A673 (cell line): ENCODE measurements at regions not wholly inside any gene's neighbourhood (a gene's known extent, or its start where the extent isn't known, plus 50 kb on each side); places are given as distances from the start of the nearest gene placed in this dataset.

Experiments used
- BruUV-seq: library from RNA; stranded (reverse); fragments of 400-500 nt; replicated peaks from 2 replicates; lab custom pipeline; 2021; lab: Mats Ljungman, UMichigan
- CTCF ChIA-PET: fragments of 300-600 bp; sonication (Branson Sonifier 250); formaldehyde crosslinking; loops from one replicate; lab custom pipeline; 2022; ENCODE audit warnings: antibody characterized with exemption; lab: Charles Lee
- POLR2A ChIA-PET: fragments of 300-600 bp; sonication (Branson Sonifier 250); formaldehyde crosslinking; loops from one replicate; lab custom pipeline; 2022; ENCODE audit warnings: antibody characterized with exemption; ENCODE audit not compliant: low non-redundant PET; lab: Charles Lee
- DNase-seq: peaks from one replicate; pipeline ENCODE4 v3.0.0-alpha.2; 2015; ENCODE audit warnings: low spot score
- H3K27ac ChIP-seq: fragments of 200-600 bp; sonication (generic); 2 replicates; pipeline ENCODE4 v1.5.1; 2016; ENCODE audit warnings: mixed run types, low read depth, mild to moderate bottlenecking, mixed read lengths, antibody characterized with exemption, low read length; ENCODE audit not compliant: poor library complexity, severe bottlenecking
- H3K27me3 ChIP-seq: fragments of 200-600 bp; sonication (generic); replicated peaks from 2 replicates; pipeline ENCODE4 v1.6.1; 2017; ENCODE audit warnings: mixed run types, low read depth, mild to moderate bottlenecking, mixed read lengths, antibody characterized with exemption, low read length; ENCODE audit not compliant: insufficient read depth, poor library complexity
- H3K36me3 ChIP-seq: fragments of 200-600 bp; sonication (generic); 2 replicates; pipeline ENCODE4 v1.6.1; 2016; ENCODE audit warnings: mixed run types, mild to moderate bottlenecking, mixed read lengths, antibody characterized with exemption, low read length; ENCODE audit not compliant: insufficient read depth, poor library complexity, severe bottlenecking
- H3K4me1 ChIP-seq: fragments of 200-600 bp; sonication (generic); 2 replicates; pipeline ENCODE4 v1.6.1; 2017; ENCODE audit warnings: mixed run types, mild to moderate bottlenecking, mixed read lengths, antibody characterized with exemption, low read length; ENCODE audit not compliant: insufficient read depth, poor library complexity, severe bottlenecking
- H3K4me3 ChIP-seq: fragments of 200-600 bp; sonication (generic); 2 replicates; pipeline ENCODE4 v1.5.1; 2016; ENCODE audit warnings: low read depth, mixed run types, mild to moderate bottlenecking, mixed read lengths, low read length; ENCODE audit not compliant: poor library complexity, severe bottlenecking
- H3K9me3 ChIP-seq: fragments of 200-600 bp; sonication (generic); 2 replicates; pipeline ENCODE4 v1.6.1; 2016; ENCODE audit warnings: mixed run types, low read depth, mild to moderate bottlenecking, mixed read lengths, antibody characterized with exemption, low read length; ENCODE audit not compliant: poor library complexity, severe bottlenecking
- CTCF ChIP-seq: fragments of 300-800, 200-600 bp; sonication (generic); conservative IDR thresholded peaks from 2 replicates; pipeline ENCODE4 v1.5.1; 2017; ENCODE audit warnings: low read depth, mild to moderate bottlenecking, antibody characterized with exemption, low read length, moderate library complexity, mixed read lengths
- EZH2 ChIP-seq: fragments of 200-600 bp; sonication (generic); IDR thresholded peaks from 2 replicates; pipeline ENCODE4 v1.6.1; 2017; ENCODE audit warnings: borderline replicate concordance, low read depth, mild to moderate bottlenecking, mixed read lengths, antibody characterized with exemption, low read length; ENCODE audit not compliant: poor library complexity, severe bottlenecking
- intact Hi-C: fragments of 100-400 bp; cut with micrococcal nuclease; formaldehyde crosslinking; loops from one replicate; pipeline ENCODE4 v1.10.0; 2022; ENCODE audit not compliant: unreplicated experiment

GRCh38 chr5:74993743-74994142, 58.6 kb downstream of the GCNT4 start:
- ChIA-PET POLR2A (no interaction called here), CTCF (no interaction called here)
- H3K4me3 ChIP-seq = no peak overlapping the region
- BruUV-seq = no TSS peak
- intact Hi-C loops = no loop called here
- H3K27ac ChIP-seq = no peak overlapping the region
- TF ChIP-seq EZH2 = no peak
- TF ChIP-seq CTCF = no peak
- H3K4me1 ChIP-seq = no peaks in the 10 kb centered on the region
- no peak for DNase-seq
- H3K36me3 ChIP-seq = no peaks in the 10 kb centered on the region
- H3K27me3 ChIP-seq = no peaks in the 10 kb centered on the region
- no peaks in the 10 kb centered on the region for H3K9me3 ChIP-seq

- ChIA-PET POLR2A (no interaction called here), CTCF (no interaction called here)
- Histone ChIP-seq H3K4me3 (no peak overlapping the region), H3K27me3 (no peaks in the 10 kb centered on the region), H3K9me3 (no peaks in the 10 kb centered on the region), H3K4me1 (no peaks in the 10 kb centered on the region), H3K27ac (no peak overlapping the region), H3K36me3 (no peaks in the 10 kb centered on the region)
- no peak for TF ChIP-seq CTCF
- no peak for TF ChIP-seq EZH2
- DNase-seq = no peak
- intact Hi-C loops = no loop called here
- BruUV-seq = no TSS peak
Observed at GRCh38 chr5:74992791-74993190, 59.6 kb downstream of the GCNT4 start.

GRCh38 chr5:74991522-74991921, 60.8 kb downstream of the GCNT4 start:
- intact Hi-C loops = no loop called here
- POLR2A ChIA-PET = no interaction called here
- Histone ChIP-seq H3K9me3 (no peaks in the 10 kb centered on the region), H3K36me3 (no peaks in the 10 kb centered on the region), H3K27me3 (no peaks in the 10 kb centered on the region), H3K27ac (no peak overlapping the region), H3K4me1 (no peaks in the 10 kb centered on the region), H3K4me3 (no peak overlapping the region)
- CTCF ChIA-PET = no interaction called here
- TF ChIP-seq CTCF = no peak
- TF ChIP-seq EZH2 = no peak
- no TSS peak for BruUV-seq
- DNase-seq = no peak
